GM18505 (cell line): ENCODE measurements at regions not wholly inside any gene's neighbourhood (a gene's known extent, or its start where the extent isn't known, plus 50 kb on each side); places are given as distances from the start of the nearest gene placed in this dataset.

Source experiments
- ATAC-seq: cut with Tn5 transposase; IDR thresholded peaks from one replicate; pipeline ENCODE4 v1.9.1; 2021; ENCODE audit not compliant: unreplicated experiment
- POLR2A ChIP-seq: IDR thresholded peaks from 4 replicates; pipeline ENCODE4 v1.6.1; 2011; ENCODE audit warnings: borderline replicate concordance; ENCODE audit not compliant: insufficient read depth, insufficient read length; ENCODE audit errors: extremely low read depth

GRCh38 chr2:211026109-211026508 is 469.7 kb downstream of the CPS1 start:
- no peak for ATAC-seq
- TF ChIP-seq POLR2A: no peak

DNA sequence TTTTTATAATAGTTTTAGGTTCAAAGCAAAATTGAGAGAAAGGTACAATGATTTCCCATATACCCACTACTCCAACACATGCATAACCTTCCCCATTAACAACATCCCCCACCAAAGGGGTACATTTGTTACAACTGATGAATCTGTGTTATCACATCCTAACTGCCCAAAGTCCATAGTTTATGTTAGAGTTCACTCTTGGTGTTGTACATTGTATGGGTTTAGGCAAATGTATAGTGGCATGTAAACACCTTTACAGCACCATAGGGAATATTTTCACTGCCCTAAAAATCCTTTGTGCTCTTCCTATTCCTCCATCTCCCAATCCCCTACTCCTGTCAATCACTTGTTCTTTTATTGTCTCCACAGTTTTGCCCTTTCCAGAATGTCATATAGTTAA is 471.6 kb downstream of the CPS1 start:
- ATAC-seq: no peak

DNA sequence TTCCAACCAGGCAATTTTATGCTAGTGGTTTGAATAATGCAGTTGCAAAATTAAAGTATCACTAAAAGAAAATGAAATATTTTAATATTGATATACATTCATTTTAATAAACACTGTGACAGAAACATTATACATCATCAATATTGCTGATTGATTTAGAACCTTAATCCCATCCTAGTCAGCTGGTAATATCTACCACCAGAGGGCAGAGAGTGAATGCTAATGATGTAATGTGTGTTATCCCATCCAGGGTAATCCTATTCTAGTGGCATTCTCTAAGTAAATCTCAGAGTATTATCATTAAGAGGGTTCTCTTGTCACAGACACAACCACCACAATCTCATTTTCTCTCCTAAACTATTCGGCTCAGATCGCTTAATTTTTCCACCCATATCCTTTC is 477.4 kb downstream of the CPS1 start:
- TF ChIP-seq POLR2A: no peak

More for the DNA sequence above, 471.6 kb downstream of the CPS1 start:
- no peak for TF ChIP-seq POLR2A

DNA sequence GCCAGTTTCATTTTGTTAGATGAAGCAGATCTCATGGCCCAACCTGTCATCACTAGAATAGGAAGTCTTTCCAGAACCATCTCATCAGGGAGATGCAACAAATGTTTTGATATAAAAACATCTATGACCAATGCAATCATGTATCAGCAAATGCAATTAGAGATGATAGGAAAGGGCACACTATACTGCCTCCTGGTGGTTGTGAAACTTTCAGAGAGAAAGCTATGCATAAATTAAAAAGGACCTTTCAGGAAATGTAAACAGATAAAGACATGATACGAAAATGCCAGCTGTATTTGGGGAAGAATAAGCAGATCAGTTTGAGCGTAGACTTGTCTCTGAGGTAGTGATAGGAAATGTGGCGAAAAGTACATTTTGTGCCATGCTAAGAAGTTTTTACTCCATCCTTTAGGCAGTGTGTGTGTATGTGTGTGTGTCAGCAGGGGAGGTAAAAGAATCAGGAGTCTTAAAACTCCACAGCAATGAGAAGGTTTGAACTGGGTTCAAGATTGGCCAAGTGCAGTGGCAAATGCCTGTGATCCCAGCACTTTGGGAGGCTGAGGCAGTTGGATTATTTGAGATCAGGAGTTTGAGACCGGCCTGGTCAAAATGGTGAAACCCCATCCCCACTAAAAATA is 479.3 kb downstream of the CPS1 start:
- ATAC-seq: no peak
- TF ChIP-seq POLR2A: no peak

More for the DNA sequence above, 477.4 kb downstream of the CPS1 start:
- no peak for ATAC-seq

DNA sequence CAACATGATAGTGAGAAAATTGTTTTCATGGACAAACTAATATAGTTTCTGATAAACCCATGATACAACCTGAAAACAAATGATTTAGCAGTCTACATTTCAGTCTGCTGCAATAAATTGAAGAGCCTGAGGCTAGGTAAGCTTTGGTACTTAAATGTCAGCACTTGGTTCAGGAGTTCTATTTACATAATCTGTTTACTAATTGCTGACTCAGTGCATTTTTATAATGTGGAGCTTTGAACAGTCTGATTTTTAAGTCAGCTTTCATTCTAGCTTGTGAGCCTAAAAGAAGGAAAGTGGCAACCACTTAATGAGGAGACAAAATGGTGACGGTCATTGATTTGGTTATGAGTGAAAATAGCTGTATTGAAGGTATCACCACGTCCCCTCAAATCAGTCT is 488.6 kb downstream of the CPS1 start:
- no peak for TF ChIP-seq POLR2A
- ATAC-seq: no peak

GRCh38 chr2:211049321-211050018 is 493.1 kb downstream of the CPS1 start:
- ATAC-seq: no peak
- no peak for TF ChIP-seq POLR2A

- no peak for TF ChIP-seq POLR2A
- no peak for ATAC-seq
Measured at GRCh38 chr2:211055438-211055837, 499.0 kb downstream of the CPS1 start.

DNA sequence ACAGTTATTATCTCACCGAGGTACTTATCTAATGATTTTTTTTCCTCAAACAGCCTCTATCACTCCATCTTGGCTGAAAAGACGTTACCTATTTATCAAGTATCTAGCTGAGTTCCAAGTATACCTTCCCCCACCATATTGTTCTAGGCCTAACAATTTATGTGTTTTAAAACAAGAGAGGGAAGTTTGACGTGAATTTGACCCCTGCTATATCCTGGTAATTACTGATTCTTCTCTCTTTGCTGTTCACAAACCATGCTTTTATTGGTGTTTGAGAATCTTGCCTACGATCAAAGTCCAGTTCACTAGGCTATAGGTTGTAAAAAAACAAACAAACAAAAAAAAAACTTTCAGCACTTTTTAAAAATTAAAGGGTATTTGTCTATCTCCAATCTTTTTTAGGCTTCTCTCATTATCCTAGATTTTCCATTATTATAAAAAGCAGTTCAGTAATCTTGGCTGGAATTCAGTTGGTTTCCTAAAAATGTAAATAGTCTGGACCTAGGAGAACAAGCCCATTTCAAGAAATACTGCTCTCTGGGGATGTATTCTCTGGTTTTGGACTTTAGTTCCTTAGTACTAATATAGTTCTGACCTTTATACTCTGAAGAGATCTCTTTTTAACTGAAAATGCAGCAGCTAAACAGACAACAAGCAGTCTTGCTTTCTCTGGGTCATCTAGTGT is 505.4 kb downstream of the CPS1 start:
- ATAC-seq: no peak
- TF ChIP-seq POLR2A: no peak

DNA sequence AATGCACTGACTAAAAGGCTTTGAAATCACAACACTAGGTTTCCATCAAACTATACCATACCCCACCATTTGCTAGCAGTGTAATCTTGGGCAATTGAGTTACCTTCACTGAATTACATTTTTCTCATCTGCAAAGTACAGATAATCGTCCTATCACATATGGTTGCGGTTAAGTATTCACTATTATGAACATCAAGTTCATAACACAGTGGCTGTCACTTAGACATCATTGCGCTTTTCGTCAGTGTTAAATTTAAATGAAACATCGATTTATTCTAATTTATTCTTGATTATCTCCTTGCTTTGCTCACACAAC is 505.9 kb downstream of the CPS1 start:
- TF ChIP-seq POLR2A: no peak
- no peak for ATAC-seq

GRCh38 chr2:211067029-211067428 is 510.6 kb downstream of the CPS1 start:
- ATAC-seq: no peak
- TF ChIP-seq POLR2A: no peak

DNA sequence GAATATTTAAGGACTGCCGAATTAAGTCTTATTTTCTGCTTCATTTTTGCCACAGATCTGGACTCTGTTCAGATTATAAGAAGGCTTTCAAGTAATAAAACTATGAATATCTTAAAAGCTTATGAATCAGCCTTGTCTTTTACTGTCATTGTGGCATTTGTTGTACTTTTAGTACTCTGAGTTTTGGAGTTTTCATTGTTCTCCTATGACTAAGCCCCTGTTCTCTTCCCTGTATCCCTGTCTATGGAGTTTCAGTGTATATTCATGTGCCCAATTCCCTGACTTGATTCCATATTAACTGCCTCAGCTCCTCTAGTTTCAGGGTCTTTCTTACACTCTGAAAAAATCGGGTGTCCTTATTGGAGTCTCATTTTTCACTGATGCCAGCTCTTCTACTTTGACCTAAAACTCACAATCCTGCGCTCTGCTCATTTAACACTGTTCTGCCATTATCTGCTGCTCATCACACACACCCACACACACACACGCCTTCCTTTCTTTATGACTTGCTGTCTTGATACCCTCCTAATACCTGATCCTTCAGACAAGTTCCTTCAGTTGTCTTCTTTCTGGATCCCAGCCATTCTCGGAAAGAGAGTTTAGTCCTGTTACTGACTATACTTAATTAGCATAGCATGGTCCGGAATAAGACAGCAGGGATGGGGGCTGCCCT is 511.8 kb downstream of the CPS1 start:
- no peak for TF ChIP-seq POLR2A
- no peak for ATAC-seq

GRCh38 chr2:211070547-211070946 is 514.1 kb downstream of the CPS1 start:
- TF ChIP-seq POLR2A: no peak
- ATAC-seq: no peak

DNA sequence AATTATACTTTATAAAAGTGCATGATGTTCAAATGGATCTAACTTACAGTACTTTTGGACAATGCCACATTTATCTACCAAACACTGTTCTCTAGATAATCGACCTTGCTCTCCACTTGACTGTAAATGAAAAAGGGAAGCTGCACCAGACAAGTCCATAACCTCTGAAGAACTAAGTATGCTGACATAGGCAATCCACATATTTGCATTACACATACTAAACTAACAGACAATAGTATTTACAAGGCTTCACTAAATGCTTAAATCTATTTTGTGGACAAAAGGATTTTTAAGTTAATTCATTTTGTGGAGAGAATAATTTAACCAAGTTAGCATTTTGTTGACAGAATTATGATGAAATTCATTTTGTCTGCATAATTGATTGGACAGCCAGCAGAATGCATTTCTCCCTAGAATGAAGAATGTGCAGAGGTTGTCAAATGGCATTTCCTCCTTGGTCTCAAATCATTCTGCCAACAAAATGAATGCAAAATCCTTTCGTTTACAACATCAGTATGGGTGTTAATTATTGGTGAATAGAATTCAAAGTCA is 520.9 kb downstream of the CPS1 start:
- ATAC-seq: no peak
- TF ChIP-seq POLR2A: no peak

DNA sequence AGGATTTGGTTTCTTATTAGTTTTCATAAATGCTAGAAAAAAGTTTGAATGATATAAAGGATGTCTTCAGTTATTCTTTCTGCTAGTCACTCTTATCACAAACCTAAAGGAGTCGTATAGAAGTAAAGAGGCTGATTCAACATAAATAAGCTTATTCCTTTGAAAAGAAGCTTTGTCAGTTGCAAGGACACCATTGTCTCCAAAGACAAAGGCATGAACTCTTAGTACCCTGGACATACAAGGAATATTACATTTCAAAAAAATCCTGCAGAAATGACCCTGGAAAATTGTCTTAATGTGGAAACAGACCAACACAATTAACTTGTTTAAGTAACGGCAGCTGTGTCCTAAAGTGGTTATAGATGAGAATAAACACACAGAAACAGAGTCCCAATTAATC is 528.0 kb downstream of the CPS1 start:
- TF ChIP-seq POLR2A: no peak
- ATAC-seq: no peak

DNA sequence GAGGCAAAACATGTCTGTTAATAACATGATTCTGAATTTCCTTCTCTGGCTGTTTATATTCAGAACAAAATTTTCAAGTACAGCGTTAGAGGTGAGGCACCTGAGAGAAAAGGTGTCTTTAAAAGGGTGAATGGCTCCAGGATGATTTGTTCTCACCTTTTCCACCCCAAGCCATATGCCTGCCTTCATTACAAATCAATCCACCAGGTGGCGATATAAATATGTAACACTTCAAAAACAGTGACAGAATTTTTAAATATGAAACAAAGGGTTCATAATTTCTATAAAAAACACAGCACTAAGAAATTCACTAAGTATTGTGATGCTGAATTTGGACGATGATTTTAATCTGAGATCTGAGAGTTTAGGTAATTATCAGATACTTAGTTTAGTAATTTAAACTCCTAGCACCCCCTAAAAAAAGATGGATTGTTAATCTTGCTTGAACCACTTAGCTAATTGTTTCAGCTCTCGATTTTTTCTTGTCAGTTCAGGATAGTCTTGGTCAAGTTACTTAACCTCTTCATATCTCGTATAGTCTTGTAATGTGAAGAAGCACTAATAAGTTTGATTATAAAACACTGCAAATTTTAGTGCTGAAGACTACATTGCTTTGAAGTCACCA is 528.8 kb downstream of the CPS1 start:
- no peak for TF ChIP-seq POLR2A
- peak; percentile 62 for ATAC-seq
